Left cardiac atrium (tissue), 4 donors: ENCODE measurements at regions not wholly inside any gene's neighbourhood (a gene's known extent, or its start where the extent isn't known, plus 50 kb on each side); places are given as distances from the start of the nearest gene placed in this dataset.
"Not testable (repeated sequence)": the region's sequence is repeated elsewhere in the genome, so short reads cannot be mapped to it uniquely, and the experiment has no call there.

Experiments
- ATAC-seq, 2 donors: fragments of 200-7000 bp; cut with Tn5 transposase; one replicate each; pipeline ENCODE4 v1.9.1; 2020; ENCODE audit warnings: mild to moderate bottlenecking in 2 of 2, moderate library complexity in 2 of 2
- DNase-seq: peaks from one replicate; pipeline ENCODE4 v3.0.0-alpha.2; 2020
- intact Hi-C, 2 donors: fragments of 100-400 bp; cut with DNase I; formaldehyde crosslinking; loops; one replicate each; pipeline versions ENCODE4 v1.14.1 to v1.15.1; 2022 to 2023
- donor health status: DM: no; HTN: yes; CAD: no.
- donor health status: DM: no; HTN: yes; CAD: no; lungs with severe emphysema.
- donor health status: DM: yes; HTN: yes; CAD: no.
- donor health status: Dilated cardiomyopathy.

DNA sequence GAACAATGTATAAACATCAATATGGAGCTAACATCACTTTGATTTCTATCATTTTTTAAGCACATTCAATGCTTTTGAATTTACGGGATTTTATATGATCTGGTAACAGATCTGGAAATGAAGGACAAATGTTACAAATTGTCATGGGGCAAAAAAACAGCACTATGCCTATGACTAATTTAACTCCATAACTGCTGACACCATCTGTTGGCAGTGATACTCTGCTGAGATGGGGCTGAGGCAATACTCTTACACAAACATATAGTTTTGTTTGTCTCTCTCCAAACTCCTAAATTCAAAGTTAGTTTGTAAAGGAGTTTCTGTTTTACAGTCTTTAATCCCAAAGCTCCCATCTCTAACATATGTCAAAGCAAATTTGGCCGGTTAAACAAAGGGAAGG is 132.5 kb upstream of the FER start:
- ATAC-seq (no peak), DNase-seq (no peak)
- intact Hi-C loops: no loop called here

GRCh38 chr5:108607421-108607820 is 140.3 kb upstream of the FER start:
- DNase-seq (no peak), ATAC-seq (no peak)
- intact Hi-C loops: no loop called here

DNA sequence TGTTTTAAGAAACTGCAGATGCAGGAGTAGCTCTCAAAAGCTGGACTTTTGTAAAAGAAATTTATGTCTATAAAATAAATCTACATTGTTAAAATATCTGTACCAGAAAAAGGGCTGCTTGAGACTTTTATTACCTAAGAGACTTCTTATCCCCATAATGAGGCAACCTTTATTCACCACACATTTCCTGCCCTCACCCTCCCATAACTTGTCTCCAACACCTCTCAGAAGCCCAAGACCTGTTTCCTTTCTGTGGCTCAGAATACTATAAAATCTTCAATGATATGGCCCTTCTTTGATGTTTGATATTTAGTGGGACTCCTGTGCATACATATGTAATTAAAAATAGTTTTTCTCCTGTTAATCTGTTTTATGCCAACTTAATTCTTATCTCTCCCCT is 141.5 kb upstream of the FER start:
- DNase-seq (no peak), ATAC-seq (no peak)
- intact Hi-C loops: no loop called here

DNA sequence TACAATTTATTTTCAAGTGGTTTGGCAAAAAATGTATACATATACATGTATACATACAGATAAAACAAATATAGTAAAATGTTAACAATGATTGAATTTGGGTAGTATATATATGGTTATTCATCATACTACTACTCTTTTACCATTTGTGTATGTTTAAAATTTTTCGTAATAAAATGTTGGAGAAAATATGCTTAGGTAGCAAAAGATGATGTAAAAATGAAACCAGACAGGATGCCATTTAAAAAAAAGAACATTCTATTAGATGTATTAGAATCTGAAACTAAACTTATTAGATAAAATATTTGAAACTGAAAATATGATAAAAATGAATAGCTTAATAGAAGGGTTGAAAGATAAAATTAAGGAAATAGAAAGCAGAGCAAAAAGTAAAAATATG is 144.9 kb upstream of the FER start:
- intact Hi-C loops: no loop called here
- no peak for DNase-seq
- ATAC-seq: no peak

DNA sequence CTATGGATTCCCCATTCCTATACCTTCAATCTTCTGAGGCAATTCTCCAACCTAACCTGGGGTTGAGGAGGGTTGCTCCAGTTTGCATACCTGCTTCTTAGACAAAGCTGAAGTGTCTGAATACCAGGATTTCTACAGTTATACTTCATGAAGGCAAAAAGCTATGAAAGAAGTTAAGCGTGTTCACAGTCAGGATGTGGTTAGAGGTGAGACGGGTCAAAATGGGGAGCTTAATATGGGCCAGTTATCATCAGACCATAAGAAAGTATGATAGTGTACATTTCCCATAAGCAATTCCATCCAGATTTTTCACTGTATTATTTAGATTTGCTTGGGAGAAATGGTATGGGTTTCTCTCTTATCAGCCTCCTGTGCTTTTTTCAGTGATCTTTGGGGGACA is 156.9 kb upstream of the FER start:
- ATAC-seq (no peak), DNase-seq (no peak)
- intact Hi-C loops: no loop called here

GRCh38 chr5:108588323-108588722 is 159.4 kb upstream of the FER start:
- intact Hi-C loops: no loop called here
- ATAC-seq (no peak), DNase-seq (no peak)

- ATAC-seq (no peak), DNase-seq (no peak)
Measured at GRCh38 chr5:108587821-108588220, 159.9 kb upstream of the FER start.

DNA sequence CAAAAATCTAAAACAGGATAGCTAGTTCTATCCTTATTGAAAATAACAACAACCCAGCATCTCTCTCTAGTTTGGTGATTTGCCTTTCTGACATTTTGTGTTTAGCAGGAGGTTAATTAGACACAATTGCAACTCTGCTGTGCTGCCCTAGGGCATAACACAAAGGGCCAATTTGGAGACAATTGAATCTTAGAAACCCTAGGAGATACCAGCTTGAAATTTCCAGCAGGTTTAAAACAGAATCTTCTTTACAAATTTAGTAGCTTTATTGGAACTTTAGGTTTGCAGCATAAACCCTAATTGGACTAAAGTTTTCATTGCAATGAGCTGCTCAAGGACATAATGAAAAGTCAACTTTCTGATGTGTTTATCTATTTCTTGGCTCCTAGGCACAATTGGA is 166.7 kb upstream of the FER start:
- DNase-seq (no peak), ATAC-seq (no peak)
- intact Hi-C loops: no loop called here

More at GRCh38 chr5:108587821-108588220, 159.9 kb upstream of the FER start:
- intact Hi-C loops: no loop called here

DNA sequence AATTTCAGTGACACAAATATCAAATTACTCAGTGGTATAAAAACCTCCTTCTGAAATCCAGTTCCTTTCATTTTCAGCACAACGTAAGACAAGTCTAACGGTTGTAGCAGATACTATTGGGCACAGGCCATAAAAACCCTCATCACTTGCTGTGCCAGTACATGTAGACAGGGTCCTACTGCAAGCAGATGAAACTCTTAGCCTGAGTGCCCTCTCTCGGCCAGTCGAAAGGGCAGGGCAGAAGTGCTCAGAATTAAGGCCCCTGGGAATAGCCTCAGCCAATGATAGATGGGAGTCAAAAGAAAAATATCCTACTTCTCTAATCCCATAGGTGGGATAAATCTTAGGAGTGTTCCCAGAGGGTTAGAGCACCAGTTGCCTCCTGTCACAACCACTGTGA is 168.5 kb upstream of the FER start:
- ATAC-seq: no peak
- no peak for DNase-seq
- intact Hi-C loops: no loop called here

DNA sequence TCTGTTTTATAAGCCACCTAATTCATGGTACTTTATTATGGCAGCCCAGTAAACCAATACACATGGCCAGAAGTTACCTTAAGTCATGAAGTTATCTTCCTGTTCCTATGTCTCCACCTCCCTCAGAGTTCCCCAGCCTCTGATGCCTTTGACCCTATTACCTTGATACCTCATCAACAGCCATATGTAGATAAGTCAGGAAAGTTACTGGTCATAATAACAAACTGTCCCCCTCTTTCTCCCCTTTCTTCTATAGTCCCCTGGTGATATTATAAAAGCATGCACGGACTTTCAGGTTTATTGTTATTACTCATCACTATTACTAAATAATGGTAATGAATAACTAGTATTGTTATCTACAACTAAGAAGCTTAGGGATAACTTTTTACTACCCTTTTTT is 168.9 kb upstream of the FER start:
- DNase-seq (no peak), ATAC-seq (no peak)
- intact Hi-C loops: no loop called here

DNA sequence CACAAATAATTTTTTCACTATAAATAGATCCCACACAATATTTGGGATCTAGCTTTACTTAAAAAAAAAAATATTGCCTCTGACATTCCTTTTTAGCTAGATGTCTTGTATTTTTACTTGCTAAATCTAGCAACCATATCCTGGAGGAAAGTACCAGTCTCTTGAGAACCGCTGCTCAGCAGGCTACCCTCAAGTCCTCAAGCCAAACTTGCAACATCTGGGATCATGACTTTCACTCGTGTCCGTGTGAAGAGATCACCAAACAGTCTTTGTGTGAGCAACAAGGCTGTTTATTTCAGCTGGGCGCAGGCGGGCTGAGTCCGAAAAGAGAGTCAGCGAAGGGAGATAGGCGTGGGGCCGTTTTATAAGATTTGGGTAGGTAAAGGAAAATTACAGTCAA is 180.3 kb upstream of the FER start:
- intact Hi-C loops: no loop called here
- ATAC-seq (no peak), DNase-seq (no peak)

DNA sequence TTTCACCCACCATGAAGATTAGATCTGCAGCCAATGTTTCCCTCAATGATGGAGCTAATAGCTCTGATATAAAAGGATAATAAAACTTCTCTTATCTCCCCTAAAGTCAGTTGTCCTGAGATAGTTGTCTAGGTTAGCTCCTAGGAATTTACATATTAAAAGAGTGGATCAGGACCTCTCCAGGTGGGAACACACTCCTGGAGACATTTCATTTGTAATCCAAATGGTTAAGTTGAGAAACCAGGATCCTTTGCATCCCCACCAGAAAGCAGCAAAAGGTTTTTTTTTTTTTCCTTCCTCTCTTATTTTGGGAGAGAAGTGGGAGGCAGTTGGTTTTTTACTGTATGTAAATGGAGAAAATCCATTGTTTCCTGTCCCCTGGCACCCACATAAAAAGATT is 182.5 kb upstream of the FBXL17 start:
- ATAC-seq (no peak), DNase-seq (no peak)
- intact Hi-C loops: no loop called here

DNA sequence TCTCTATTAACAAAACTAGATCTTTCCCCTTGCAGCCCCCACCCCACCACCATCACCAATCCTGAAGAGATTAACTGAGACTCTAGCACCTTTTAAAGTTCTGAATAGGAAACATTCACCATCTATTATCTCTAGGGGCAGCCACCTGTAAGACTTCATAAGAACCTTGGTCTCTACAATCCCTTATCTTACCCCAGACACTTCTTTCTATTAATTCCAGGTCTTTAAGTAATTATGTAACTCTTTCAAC is 180.2 kb upstream of the FBXL17 start:
- intact Hi-C loops: no loop called here
- no peak for DNase-seq

DNA sequence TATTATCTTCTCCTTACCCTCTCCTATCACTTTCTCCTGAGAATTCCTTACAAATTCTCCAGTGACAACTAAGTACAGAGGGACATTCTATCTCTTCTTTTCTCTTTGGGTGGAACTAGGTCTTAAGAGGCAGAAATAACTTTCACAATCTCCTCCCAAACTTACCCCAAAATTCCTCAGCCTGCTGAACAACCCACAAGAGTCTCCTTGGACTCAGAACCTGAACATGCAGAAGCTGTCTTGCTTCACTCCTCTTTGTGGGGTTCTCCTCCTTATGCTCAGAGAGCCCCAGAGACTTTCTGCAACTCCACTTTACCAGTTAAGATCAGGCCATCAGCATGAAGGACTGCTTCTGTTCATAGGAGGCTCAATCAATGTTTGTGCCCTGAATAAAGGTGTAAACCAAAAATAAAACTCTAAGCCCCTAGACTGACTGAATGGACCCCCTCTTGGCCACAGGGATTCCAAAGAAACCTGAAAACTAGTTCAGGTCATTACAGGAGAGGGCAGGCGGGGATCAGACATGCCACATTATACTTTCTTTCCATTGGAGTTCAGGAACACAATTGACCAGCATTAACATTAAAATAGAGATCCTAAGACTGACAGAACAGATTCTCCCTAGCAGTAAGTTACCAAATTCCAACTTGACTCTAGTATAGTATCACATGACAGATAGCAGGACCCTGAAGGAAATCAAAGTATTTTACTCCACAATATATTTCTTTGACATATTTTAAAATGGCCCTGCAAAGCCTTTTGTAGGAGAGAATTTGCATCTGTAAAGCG is 179.7 kb upstream of the FBXL17 start:
- ATAC-seq: no peak
- DNase-seq: no peak
- intact Hi-C loops: no loop called here

More for the DNA sequence above, 180.2 kb upstream of the FBXL17 start:
- ATAC-seq: no peak

GRCh38 chr5:108560581-108560980 is 178.7 kb upstream of the FBXL17 start:
- ATAC-seq (peak; percentile 44 to 90), DNase-seq (peak; percentile 28)
- intact Hi-C loops: no loop called here

- intact Hi-C loops: no loop called here
- DNase-seq (no peak), ATAC-seq (no peak)
Measured at GRCh38 chr5:108560166-108560565, 178.3 kb upstream of the FBXL17 start.

GRCh38 chr5:108558840-108559239 is 176.9 kb upstream of the FBXL17 start:
- intact Hi-C loops, DNase-seq, ATAC-seq: not testable (repeated sequence)

DNA sequence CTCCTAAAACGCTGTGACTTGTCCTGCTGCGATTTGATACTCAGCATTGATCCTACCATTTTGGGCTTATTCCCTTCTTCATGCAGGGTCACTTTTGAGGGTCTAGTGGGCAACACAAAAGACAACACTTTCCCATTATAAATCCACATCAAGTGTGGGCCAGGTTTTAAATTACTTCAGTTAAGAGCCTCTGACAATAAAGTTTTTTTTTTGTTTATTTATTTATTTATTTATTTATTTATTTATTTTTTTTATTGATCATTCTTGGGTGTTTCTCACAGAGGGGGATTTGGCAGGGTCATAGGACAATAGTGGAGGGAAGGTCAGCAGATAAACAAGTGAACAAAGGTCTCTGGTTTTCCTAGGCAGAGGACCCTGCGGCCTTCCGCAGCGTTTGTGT is 176.2 kb upstream of the FBXL17 start:
- intact Hi-C loops, ATAC-seq, DNase-seq: not testable (repeated sequence)

GRCh38 chr5:108557686-108558085 is 175.8 kb upstream of the FBXL17 start:
- intact Hi-C loops: no loop called here
- DNase-seq: no peak
- no peak for ATAC-seq

DNA sequence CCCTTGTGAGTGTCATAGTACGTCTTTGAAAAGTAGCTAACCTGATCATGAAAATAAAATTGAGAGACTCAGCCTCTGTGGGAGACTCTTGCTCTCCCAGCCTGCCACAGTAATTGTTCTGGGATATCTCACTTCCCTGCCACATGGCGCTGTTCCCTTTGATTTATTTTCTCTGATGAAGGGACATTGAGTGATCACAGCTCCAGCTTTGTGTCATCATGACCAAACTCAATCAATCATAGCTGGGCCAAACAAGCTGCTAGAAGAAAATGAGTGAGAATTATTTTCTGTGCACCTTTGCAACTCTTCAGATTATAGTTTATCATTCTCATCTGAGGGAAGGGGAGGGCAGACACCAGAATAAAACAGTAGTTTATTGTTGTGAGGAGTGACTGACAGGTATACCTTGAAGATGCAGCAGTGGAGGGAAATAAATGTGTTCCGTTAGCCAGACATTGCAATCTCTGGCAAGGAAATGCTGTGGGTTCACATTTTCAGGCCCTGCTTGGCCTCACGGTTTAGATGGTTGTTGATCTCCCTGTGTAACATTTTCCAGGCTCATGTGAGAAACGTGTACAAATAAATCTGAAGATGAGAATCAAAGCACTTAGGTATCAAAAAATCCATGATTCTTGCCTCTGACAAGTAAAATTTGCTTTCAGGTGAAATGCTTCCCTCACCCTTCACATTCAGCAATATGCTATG is 174.7 kb upstream of the FBXL17 start:
- intact Hi-C loops: no loop called here
- no peak for DNase-seq
- no peak for ATAC-seq
